HG02884 (cell line): ENCODE measurements at regions not wholly inside any gene's neighbourhood (a gene's known extent, or its start where the extent isn't known, plus 50 kb on each side); places are given as distances from the start of the nearest gene placed in this dataset.

ENCODE experiments used
- ATAC-seq: cut with Tn5 transposase; IDR thresholded peaks from one replicate; pipeline ENCODE4 v1.9.1; 2021; ENCODE audit warnings: mild to moderate bottlenecking, moderate library complexity; ENCODE audit not compliant: unreplicated experiment

DNA sequence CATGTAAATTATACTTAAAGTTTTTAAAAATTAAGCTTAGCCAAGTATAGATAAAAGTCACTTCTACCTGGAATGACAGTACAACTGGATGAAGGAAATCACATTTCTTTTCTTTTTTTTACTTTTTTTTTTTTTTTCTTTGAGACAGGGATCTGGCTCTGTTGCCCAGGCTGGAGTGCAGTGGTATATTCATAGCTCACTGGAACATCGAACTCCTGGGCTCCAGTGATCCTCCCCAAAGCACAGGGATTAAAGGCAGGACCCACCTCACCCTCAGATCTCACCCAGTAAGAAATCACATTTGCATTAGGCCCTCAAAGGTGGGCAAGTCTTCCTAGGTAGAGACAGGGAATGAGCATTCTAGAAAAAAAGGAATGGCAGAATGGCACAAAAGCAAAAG, 69.5 kb upstream of the C1GALT1 start:
- ATAC-seq: no peak

DNA sequence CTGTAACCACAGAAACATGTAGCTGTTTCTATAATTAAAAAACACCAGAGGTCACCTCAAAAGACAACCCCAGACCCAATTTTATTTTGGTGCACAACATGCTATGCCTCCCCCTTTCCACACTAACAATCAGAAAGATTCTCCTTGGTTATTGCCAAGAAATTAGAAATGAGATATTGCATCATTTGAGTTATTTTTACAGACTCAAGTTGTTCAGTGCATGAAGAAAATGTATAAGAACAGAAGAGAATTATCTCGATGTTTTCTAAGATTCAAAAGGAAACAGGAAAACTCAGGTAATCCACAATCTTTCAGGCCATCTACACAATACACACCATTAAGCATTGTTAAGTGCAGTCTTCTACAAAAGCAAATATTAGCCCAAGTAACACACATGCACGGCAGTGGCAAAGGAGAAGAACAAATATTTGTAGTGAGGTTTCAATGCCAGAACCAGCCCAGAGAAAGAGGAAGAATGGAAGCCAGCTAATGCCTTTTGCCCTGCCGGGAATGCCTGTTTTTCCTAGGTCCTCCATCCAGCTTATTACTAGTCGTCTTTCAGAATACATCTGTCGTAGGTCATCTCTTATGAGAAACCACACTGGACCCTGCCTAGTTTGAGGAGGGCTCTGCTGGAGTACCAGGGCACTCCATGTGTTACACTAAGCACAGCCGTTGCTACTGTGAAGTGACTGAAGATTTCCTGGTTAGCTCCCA, 67.6 kb upstream of the C1GALT1 start:
- no peak for ATAC-seq

DNA sequence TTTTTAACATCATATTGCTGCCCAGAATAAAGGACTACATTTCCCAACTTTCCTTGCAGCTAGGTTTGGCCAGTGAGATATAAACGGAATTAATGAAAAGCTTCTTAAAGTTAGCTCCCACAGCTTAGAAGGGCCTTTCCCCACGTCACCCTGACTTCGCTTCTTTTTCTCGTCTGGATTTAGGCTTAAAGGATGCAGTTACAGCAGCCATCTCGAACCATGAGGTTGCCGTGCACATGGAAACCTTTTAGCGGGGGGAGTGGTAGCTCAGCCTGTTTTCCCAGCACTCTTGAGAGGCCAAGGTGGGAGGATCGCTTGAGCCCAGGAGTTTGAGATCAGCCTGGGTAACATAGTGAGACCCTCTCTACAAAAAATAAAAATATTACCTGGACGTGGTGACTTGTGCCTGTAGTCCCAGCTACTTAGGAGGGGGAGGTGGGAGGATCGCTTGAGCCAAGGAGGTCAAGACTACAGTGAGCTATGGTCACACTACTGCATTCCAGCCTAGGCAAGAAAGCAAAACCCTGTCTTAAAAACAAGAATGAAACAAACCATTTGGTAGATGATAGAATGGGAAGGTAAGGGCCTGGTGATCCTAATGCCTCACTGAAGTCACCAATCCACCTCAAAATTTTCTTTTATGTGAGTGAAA, 64.3 kb upstream of the C1GALT1 start:
- ATAC-seq: no peak

DNA sequence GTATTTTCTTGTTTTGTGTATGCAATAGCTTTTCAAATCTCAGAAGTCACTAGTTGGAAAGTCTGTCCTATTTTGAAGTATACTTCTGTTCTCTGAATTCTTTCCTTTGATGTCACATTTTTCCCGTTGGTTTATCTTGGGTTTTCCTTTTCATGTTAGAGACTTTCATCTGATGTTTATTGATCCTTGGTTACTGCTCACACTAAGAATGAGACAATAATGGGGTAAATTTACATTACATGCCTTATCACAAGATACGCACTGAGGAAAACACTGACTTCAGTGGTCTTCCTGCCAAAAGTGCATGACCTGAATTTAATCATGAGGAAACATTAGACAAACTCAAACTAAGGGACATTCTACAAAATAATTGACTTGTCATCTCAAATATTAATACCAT, 63.5 kb upstream of the C1GALT1 start:
- ATAC-seq: no peak

DNA sequence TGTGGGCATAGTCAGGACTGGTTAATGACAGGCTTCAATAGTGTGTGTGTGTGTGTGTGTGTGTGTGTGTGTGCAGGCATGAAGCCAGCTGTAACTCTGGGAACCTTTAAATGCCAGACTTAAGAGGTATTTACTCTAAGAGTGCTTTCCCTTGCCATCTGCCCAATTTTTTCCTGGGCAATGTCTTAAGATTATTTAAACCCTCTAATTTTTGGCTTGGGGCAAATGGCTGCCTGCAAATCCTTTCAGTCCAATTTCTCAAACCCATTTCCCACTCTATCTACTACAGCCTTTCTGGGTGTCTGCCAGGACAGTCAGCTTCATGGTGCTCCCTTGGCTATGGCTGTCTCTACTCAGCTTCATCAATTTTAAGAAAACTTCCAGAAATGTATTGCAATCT, 62.6 kb upstream of the C1GALT1 start:
- ATAC-seq: no peak

DNA sequence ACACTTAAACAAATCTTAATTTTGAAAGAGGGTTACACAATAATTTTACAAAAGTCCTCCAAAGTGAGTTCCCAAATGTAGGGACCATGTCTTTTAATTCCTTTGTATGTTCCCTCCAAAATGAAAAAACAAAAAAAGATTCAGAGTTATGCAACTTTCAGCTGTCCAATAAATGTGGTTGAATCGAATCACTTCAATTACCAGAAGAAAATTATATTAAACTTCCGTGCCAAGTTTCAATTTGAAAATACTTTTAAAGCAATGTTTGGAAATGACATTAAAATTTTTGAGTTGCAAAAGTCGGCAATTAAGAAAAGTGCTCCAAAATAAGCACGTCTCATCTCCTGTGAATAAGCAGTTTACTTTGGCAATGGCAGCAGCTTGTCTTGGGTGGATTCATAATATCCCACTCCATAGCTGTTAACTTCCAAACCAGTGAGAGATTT, 60.3 kb upstream of the C1GALT1 start:
- no peak for ATAC-seq

DNA sequence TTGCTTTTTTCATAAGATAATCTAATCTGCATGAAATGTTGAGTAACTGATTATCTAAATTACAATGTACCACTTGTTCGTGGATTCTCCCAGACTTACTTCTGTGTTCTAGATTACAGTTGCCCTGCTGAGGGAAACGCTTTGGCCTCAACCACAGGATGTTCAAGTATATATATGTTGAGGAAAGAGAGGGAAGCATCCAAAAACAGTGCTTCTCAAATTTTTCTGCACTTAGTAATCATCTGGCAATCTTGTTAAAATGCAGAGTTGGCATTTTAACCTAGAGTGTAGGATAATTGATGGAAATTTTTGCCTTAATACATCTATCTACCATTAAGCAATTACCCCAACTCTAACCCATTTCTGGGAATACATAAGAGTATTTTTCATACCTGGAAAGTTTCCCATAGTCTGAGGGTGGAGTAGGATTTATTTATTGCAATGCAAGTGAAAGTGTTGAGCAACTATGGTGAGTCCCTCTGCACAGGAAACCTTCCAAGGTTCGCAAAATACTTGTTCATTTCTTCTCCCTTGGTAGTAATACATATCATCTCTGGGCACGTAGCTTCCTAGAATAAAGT, 59.6 kb upstream of the C1GALT1 start:
- ATAC-seq: no peak

DNA sequence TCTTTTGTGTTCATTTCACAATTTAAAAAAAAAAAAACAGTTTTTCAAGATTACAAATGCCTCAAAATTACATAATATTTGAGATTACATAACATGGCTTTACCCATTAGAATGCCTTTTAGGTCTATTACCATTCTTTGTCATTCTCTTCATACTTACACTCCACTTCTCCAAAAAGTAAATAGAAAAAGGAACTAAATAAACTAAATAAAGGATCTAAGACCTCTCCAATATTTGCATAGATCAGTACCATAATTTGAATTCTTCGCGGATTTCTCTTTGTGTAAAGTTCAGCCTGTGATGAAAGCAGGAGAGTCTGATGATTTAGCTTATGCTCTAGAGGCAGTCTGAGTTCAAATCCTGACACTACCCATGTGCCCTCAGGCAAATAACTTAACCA, 56.4 kb upstream of the C1GALT1 start:
- no peak for ATAC-seq

DNA sequence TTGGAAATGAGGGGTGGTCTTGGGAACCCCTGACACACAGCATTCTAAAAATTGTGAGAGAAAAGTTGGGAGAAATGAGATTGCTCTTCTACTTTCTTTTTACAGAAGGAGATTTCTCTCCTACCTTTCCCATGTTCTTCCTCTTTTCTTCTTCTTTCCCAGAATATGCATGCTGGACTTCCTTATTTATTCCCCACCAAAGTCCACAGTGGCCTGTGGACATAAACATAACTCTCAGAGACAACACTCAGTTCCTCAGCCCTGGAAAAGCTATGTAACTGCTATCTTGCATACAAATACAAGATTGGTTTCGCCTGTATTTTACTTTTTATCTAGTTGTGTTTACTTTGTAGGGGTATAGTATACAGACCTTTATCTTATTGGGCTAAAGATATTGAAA, 54.6 kb upstream of the C1GALT1 start:
- ATAC-seq: no peak

DNA sequence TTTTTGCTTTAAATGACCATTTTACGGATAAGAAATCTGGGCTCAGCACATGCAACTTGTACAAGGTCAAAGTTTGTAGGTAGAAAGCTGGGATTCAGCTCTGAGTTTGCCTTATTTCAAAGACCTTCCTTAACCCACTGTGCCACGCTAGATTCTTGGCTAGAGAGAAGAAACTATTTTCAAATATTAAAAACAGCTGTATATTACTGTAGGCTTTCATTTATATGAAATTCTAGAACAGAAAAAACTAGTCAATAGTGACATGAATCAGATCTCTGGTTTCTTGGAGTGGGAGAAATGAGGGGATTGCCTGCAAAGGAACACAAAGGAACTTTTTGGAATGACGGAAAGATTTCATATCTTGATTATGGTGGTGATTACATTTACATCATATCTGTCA, 53.0 kb upstream of the C1GALT1 start:
- no peak for ATAC-seq

DNA sequence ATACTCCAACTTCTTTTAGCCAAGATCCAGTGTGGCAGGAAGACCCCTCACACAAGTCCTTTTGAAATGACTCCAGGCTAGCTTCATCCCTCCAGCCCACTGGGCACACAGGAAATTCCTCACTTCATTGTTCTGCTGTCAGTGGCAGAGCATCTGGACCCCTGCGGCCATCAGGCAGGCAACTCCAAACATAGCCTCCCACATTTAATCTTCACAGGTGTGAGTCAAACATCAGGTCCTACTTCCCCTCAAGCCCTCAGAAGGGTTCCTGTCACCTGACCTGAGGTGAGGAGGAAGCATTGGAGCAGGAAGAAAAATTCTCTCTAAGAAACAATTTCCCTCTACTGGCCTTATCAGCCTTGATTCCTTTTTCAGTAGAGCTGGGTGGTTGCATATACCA, 51.1 kb upstream of the C1GALT1 start:
- no peak for ATAC-seq
